Subcutaneous abdominal adipose tissue (tissue), 5 donors: ENCODE measurements at regions not wholly inside any gene's neighbourhood (a gene's known extent, or its start where the extent isn't known, plus 50 kb on each side); places are given as distances from the start of the nearest gene placed in this dataset.

Source experiments
- H3K27ac ChIP-seq: one replicate; pipeline ENCODE4 v1.7.0; 2013; ENCODE audit warnings: low read depth, mild to moderate bottlenecking, inconsistent platforms, low read length, moderate library complexity
- H3K27me3 ChIP-seq, 5 donors: one replicate each; pipeline ENCODE4 v1.7.0; 2013; ENCODE audit warnings: low read length in 5 of 5, inconsistent platforms in 1 of 5; ENCODE audit not compliant: control insufficient read depth in 5 of 5, insufficient read depth in 4 of 5
- H3K36me3 ChIP-seq, 5 donors: one replicate each; pipeline ENCODE4 v1.7.0; 2013; ENCODE audit warnings: low read length in 5 of 5; ENCODE audit not compliant: control insufficient read depth in 5 of 5, insufficient read depth in 5 of 5
- H3K4me1 ChIP-seq, 5 donors: one replicate each; pipeline ENCODE4 v1.7.0; 2013; ENCODE audit warnings: low read length in 5 of 5, mild to moderate bottlenecking in 3 of 5, moderate library complexity in 1 of 5; ENCODE audit not compliant: control insufficient read depth in 5 of 5, insufficient read depth in 5 of 5
- H3K4me3 ChIP-seq, 5 donors: one replicate each; pipeline ENCODE4 v1.7.0; 2013; ENCODE audit warnings: low read length in 5 of 5, low read depth in 1 of 5
- H3K9ac ChIP-seq, 5 donors: one replicate each; pipeline ENCODE4 v1.7.0; 2013; ENCODE audit warnings: low read length in 5 of 5, mild to moderate bottlenecking in 4 of 5, moderate library complexity in 3 of 5
- H3K9me3 ChIP-seq, 5 donors: one replicate each; pipeline ENCODE4 v1.7.0; 2013; ENCODE audit warnings: low read length in 5 of 5; ENCODE audit not compliant: control insufficient read depth in 5 of 5
- donor health status: healthy.
- donor health status: healthy.
- donor health status: healthy.
- donor health status: healthy.
- donor health status: healthy.

DNA sequence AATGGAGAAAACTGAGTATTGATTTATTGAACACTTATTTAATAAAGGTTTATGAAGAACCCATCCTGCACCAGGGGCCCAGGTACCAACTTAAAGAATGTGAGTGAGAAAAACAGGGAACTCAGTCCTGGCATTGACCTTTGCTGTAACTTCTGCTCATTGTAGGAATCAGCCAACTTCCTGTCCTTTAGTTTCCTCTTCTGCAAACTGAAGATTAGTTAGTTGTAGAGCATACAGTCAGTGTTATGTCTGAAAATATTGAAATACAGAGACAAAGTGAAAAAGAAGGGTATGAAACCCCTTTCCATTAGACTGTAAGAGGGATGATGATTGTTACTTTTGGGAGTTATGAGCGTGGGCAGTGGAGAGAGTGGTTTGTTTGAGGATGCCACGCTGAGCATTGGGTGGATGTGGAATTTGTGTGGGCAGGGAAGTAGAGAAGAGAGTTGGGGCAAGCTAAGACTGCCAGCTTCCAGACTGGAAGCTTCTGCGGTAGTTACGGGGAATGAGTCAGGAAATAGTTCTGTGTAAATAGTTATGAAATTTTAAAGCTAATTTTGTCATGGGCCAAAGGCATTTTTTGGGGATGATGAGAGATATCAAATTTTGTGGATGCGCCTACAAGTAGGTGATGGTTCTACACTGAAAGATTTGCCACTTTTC, 89.2 kb downstream of the GPR88 start:
- no peaks in the 10 kb centered on the region for H3K36me3 ChIP-seq
- H3K9me3 ChIP-seq = no peaks in the 10 kb centered on the region
- H3K4me3 ChIP-seq = peak overlapping the region in 1 of 5 donors; percentile 36
- no peak overlapping the region for H3K9ac ChIP-seq
- no peaks in the 10 kb centered on the region for H3K27me3 ChIP-seq
- no peak overlapping the region for H3K27ac ChIP-seq
- peaks cover 0 to 30% (median 16%) of the 10 kb centered on the region in 5 donors for H3K4me1 ChIP-seq

DNA sequence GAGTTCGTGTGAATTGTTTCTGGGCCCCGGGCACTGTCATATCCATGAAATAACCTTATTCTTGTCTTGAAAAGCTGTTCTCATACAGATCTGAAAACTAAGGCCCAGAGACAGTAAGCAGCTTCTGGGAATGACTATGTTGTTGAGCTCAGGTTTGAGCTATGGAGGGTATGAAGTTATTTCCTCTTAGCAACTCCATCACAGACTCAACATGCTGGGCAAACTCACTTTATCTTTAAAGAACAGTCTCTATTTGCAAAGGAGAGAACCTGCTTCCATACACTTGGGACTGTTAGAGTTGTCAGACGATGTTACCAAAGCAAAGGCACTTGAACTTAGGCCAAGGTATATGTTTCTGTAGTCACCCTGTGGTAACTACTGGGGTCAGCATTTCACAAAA, 90.0 kb downstream of the GPR88 start:
- Histone ChIP-seq H3K4me1 (peaks cover 0 to 30% (median 16%) of the 10 kb centered on the region in 5 donors), H3K9me3 (no peaks in the 10 kb centered on the region), H3K27me3 (no peaks in the 10 kb centered on the region), H3K4me3 (no peak overlapping the region), H3K9ac (no peak overlapping the region), H3K27ac (no peak overlapping the region), H3K36me3 (no peaks in the 10 kb centered on the region)

DNA sequence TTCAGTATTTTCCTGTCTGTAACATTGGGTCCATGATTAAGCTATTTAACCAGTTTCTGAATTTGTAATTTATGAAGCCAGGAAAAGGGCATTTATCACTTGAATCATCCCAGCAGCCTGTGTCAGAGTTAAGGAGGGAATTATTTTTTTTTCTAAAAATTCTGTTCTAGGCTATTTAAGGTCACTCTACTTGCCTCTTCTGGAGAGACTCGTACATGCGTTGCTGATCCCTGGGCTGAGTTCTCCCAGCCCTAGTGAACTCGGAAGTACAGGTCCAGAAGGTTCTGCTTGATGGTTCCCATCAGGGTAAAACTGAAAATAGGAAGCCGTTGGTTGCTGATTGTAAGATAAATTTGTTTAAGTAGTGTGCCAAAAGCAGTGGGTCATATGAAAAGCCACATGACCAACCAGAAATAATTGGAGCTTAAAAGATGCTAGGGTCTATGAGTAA, 90.7 kb downstream of the GPR88 start:
- Histone ChIP-seq H3K4me1 (peaks cover 0 to 30% (median 16%) of the 10 kb centered on the region in 5 donors), H3K9me3 (no peaks in the 10 kb centered on the region), H3K36me3 (no peaks in the 10 kb centered on the region), H3K27ac (no peak overlapping the region), H3K4me3 (no peak overlapping the region), H3K27me3 (no peaks in the 10 kb centered on the region), H3K9ac (no peak overlapping the region)

DNA sequence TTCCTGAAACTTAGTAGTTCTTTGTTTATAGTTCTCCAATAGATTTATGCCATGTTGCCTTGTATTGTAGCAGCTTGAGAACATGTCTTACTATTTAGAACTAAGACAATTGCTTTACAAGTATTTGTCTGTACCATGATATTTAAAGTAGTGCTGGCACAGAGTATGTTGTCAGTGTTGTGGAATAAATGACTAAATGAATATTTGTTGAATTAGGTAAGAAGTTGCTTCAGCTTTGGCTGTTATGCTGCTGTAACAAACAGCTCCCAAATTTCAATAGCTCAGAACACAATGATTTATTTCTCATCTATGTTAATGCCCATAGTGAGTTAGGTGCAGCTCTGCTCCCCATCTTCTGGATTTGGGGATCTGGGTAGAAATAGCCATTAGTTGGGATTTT, 90.2 kb upstream of the VCAM1 start:
- Histone ChIP-seq H3K27ac (no peak overlapping the region), H3K9me3 (no peaks in the 10 kb centered on the region), H3K9ac (no peak overlapping the region), H3K4me3 (no peak overlapping the region), H3K36me3 (no peaks in the 10 kb centered on the region), H3K4me1 (peaks cover 0 to 30% (median 16%) of the 10 kb centered on the region in 5 donors), H3K27me3 (no peaks in the 10 kb centered on the region)

DNA sequence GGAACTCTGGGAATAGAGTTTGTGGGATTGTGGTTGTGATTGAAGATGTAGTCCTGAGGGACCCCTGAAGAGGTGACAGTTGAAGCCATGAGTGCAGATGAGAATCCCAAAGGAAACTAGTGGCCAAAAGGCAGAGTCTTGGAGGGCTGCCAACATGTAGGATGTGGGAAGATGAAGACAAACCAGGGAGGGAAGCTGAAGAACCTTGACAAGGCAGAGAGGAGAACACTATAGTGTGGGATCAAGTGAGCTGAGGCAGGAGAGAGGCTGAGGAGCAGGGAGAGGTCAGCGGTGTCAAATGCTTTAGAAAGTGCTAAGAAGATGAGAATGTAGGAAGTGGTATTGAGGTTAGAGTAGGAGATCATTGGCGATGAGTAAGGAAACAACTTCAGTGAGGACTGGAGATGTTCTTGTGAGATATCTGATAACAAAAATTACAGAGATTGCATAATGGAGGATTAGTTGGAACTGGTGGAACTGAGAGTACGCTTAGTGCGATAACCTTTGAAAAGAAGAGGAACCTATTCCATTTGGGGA, 88.5 kb upstream of the VCAM1 start:
- no peak overlapping the region for H3K4me3 ChIP-seq
- H3K9ac ChIP-seq = no peak overlapping the region
- peaks cover 0 to 30% (median 16%) of the 10 kb centered on the region in 5 donors for H3K4me1 ChIP-seq
- no peak overlapping the region for H3K27ac ChIP-seq
- H3K27me3 ChIP-seq = no peaks in the 10 kb centered on the region
- no peaks in the 10 kb centered on the region for H3K9me3 ChIP-seq
- no peaks in the 10 kb centered on the region for H3K36me3 ChIP-seq

DNA sequence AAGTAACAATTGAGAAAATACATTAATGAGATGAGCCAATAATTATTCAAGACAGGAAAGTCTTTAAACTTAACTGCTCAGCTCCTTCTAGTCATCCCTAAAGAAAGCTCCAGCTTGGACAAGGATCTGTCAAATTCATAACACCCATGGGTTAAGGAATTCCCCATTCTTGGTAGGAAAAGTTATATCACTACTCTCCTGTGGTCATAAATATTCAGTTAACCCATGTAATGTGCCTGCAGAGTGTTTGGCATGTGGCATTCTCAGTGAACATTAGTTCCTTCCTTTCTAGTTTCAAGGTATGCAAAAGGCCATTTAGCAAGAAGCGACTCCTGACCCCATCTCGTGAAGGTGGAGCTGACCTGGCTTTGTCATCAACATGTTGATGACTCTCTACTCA, 76.7 kb upstream of the VCAM1 start:
- Histone ChIP-seq H3K4me3 (no peak overlapping the region), H3K9me3 (no peaks in the 10 kb centered on the region), H3K9ac (no peak overlapping the region), H3K4me1 (peaks cover 0 to 34% (median 17%) of the 10 kb centered on the region in 5 donors), H3K27ac (no peak overlapping the region), H3K36me3 (no peaks in the 10 kb centered on the region), H3K27me3 (no peaks in the 10 kb centered on the region)

DNA sequence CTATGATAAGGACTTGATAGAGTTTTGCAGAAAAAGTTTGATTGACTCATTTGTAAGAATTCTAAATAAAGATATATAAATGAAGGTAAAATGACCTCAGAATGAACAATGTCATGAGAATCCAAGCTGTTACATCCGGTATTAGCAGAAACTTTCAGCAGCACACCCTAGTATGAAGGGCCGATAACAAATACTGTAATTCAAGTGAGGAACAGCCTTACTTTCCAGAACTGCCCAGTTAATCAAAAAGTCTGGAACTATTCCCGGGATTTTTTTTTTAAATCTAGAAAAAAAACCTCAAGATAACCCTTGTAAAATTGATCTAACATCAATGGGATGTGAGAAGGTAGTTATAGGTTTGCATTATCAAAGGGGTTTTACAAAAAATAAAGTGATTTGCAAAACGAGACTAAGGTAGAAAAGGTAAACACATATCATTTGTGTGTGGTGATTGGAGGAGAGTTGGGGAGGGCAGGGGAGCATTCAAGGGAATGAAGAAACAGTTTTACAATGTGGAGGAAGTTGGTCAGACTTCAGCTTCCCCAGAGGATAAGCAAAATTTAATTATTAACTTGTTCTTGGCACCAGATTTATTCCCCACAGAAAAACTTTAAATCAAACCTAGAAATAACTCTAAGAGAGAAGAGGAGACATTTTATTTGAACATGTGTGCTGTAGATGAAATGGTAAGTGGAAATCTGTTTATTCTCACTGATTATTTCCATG, 75.9 kb upstream of the VCAM1 start:
- Histone ChIP-seq H3K9me3 (no peaks in the 10 kb centered on the region), H3K4me1 (peaks cover 0 to 34% (median 17%) of the 10 kb centered on the region in 5 donors), H3K27me3 (no peaks in the 10 kb centered on the region), H3K4me3 (no peak overlapping the region), H3K36me3 (no peaks in the 10 kb centered on the region), H3K27ac (no peak overlapping the region), H3K9ac (no peak overlapping the region)

DNA sequence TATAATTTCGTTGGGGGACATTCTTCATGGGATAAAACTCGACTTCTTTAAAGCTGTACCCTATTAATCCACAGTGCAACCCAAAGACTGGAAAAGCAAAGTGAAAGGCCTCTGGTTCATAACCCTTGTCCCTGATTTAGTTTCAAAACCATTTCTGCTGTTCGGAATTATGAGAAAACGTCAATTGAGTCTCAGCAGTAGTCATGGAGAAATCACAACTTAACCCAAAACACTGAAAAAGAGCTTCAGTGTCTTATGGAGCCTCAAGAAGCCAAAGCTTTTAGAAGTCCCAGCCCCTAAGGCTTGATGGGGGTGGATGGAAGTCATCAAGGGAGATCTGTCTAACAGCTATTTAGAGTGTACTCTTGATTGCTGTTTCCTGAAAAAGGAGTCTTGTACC, 73.5 kb upstream of the VCAM1 start:
- peak overlapping the region; percentile 79 for H3K27ac ChIP-seq

DNA sequence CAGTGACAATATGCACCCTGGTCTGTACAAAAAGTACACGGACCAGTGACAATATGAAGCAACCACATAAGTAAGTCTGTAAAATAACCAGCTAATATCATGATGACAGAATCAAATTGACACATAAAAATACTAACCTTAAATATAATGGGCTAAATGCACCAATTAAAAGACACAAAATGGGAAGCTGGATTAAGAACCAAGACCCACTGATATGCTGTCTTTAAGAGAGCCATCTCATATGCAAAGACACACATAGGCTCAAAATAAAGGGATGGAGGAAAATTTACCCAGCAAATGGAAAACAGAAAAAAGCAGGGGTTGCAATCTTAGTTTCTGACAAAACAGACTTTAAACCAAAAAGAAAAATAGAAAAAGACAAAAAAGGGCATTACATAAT, 70.4 kb upstream of the VCAM1 start:
- no peaks in the 10 kb centered on the region for H3K36me3 ChIP-seq
- no peak overlapping the region for H3K9ac ChIP-seq
- peaks cover 2 to 15% (median 8%) of the 10 kb centered on the region in 5 donors for H3K9me3 ChIP-seq
- H3K27ac ChIP-seq = no peak overlapping the region
- peaks cover 0 to 20% (median 7%) of the 10 kb centered on the region in 5 donors for H3K4me1 ChIP-seq
- no peak overlapping the region for H3K4me3 ChIP-seq
- H3K27me3 ChIP-seq = no peaks in the 10 kb centered on the region

More for the DNA sequence above, 73.5 kb upstream of the VCAM1 start:
- peak overlapping the region in 1 of 5 donors; percentile 49 for H3K9ac ChIP-seq
- H3K4me3 ChIP-seq = no peak overlapping the region
- H3K4me1 ChIP-seq = peaks cover 0 to 34% (median 17%) of the 10 kb centered on the region in 5 donors
- H3K36me3 ChIP-seq = no peaks in the 10 kb centered on the region
- no peaks in the 10 kb centered on the region for H3K27me3 ChIP-seq
- H3K9me3 ChIP-seq = peaks cover 0 to 11% (median 3%) of the 10 kb centered on the region in 5 donors
